Left renal cortex interstitium (tissue), 4 donors: ENCODE measurements at regions not wholly inside any gene's neighbourhood (a gene's known extent, or its start where the extent isn't known, plus 50 kb on each side); places are given as distances from the start of the nearest gene placed in this dataset.
"Not testable (repeated sequence)": the region's sequence is repeated elsewhere in the genome, so short reads cannot be mapped to it uniquely, and the experiment has no call there.

Experiments used
- DNase-seq, 4 donors: peaks; one replicate each; pipeline ENCODE4 v3.0.0-alpha.2; 2013; ENCODE audit warnings: low read depth in 4 of 4, low spot score in 2 of 4, missing footprints in 1 of 4

DNA sequence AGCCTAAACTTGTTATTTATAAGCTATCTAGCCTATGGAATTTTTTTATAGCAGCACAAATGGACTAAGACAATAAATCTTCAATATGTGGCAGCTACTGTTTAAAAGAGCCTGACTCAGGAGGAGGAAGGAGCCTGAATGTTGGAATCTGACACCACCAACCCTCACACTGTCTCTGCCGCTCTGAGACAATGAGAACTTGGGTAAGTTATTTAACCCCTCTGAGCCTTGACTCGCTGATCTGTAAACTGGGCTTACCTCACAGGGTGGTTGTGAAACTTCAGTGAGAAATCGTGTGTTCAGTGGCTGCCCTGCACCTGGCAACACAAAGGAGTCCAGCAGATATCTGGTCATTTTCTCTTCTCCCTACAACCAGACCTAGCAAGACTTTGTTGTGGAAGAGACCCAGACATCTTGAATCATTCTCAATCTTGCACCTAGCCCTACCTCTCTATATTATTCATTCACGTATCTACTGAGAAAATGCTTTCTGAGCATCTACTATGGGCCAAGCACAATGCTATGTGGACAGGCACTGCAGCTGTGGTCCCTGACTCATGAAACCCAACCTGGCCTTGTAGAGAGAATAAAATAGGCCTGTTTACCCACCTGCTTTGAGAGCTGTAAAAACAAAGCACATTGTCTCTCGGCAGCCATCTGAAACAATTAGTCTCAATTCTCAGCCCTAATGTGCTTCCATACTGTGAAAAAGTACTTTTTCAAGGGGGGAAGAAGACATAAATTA is 81.9 kb upstream of the SLC25A36 start:
- DNase-seq = no peak

DNA sequence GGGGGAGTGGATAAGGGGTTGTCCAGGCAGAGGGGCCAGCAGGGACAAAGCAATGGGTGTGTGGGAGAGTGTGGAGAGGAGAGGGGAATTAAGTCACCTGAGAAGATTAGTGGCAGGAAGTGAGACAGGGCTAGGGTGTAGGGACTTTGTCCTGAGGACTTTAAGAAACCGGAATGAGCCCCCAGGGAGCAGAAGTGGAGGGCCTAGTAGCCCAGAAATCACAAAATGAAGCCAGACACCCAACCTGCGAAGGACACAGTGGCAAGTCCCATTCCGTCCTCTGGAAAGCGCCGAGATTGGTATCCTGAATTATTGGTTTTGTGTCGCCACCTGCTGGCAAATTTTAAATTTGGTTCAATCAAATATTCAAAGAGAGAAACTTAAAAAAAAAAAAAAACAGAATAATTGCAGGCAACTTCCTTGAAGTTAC is 78.0 kb upstream of the SLC25A36 start:
- peak; percentile 23 to 64 (median 34) for DNase-seq

DNA sequence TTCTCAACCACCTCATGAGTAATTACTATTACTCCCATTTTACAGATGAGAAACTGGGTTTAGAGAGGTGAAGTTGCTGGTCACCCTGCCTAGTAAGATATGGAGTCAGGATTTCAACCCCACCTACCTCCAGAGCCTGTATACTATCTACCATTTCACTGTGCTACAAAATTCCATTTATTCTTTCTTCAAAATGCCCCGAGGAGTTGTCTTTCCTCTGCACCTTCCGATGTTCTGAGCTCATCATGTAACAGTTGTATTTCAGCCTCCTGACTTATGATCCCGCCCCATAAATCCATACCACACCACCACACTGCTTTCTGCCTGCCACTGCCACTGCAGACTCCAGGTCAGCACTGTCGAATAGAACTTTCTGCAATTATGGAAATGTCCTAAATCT is 71.3 kb upstream of the SLC25A36 start:
- DNase-seq = no peak

DNA sequence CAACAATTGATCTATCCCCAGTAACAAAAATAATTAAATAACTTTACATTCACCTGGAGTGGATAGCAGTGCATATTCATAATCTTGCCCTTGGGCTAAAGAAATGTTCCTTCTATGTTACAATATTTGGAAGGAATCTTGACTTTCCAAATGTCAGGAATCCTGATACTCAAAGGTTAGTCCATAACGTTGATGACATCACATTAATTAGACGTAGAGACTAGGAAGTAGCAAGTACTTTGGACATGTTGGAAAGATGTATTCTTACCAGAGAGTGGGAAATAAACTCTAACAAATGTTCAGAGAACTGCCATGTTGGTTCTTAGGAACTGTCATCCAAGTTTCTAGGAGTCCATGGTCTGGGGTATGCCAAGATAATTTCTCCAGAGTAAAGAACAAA is 70.6 kb upstream of the SLC25A36 start:
- no peak for DNase-seq

DNA sequence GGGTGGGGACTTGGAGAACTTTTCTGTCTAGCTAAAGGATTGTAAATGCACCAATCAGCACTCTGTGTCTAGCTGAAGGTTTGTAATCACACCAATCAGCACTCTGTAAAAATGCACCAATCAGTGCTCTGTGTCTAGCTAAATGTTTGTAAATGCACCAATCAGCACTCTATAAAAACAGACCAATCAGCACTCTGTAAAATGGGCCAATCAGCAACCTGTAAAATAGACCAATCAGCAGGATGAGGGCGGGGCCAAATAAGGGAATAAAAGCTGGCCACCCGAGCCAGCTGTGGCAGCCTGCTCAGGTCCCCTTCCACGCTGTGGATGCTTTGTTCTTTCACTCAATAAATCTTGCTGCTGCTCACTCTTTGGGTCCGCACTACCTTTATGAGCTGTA is 69.5 kb upstream of the SLC25A36 start:
- DNase-seq = not testable (repeated sequence)

DNA sequence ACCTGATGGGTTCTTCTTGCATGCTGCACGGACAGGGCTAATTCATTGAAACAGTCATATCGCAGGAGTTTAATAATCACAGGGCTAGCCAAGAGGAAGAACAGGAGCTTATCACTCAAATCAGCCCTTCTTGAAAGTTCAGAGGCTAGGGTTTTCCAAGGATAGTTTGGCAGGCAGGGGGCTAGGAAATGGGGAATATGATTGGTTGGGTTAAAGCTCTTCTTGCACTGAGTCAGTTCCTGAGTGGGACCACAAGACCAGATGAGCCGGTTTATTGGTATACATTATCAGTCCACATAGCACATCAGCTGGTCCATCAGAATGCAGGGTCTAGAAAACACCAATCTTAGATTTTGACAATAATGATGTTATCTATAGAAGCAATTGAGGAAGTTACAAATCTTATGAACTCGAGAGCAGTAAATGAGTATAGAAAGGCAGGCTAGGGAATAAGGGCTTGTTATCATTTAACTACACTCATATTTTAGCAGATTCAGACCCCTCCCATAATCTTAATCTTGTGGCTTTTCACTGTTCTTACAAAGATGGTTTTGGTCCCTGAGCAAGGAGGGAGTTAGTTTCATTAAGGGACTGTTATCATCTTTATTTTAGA is 58.1 kb upstream of the SLC25A36 start:
- DNase-seq = no peak

DNA sequence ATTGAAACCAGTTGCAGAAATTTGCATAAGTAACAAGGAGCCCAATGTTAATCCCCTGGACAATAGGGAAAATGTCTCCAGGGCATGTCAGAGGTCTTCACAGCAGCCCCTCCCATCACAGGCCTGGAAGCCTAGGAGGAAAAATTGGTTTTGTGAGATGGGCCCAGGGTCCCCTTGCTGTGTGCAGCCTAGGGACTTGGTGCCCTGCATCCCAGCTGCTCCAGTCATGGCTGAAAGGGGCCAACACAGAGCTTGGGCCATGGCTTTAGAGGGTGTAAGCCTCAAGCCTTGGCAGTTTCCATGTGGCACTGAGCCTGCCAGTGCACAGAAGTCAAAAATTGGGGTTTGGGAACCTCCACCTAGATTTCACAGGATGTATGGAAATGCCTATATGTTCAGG is 55.9 kb upstream of the SLC25A36 start:
- not testable (repeated sequence) for DNase-seq
